Prostate gland (tissue), 2 donors: ENCODE measurements at regions not wholly inside any gene's neighbourhood (a gene's known extent, or its start where the extent isn't known, plus 50 kb on each side); places are given as distances from the start of the nearest gene placed in this dataset.

ENCODE experiments used
- DNase-seq: peaks from one replicate; pipeline ENCODE4 v3.0.0-alpha.2; 2019; ENCODE audit warnings: low spot score
- H3K27ac ChIP-seq, 2 donors: fragments of 200-600 bp; sonication (generic); 2 replicates each; pipeline ENCODE4 v1.5.1; 2017 to 2019
- H3K27me3 ChIP-seq: fragments of 200-600 bp; sonication (generic); replicated peaks from 2 replicates; pipeline ENCODE4 v1.5.1; 2019; ENCODE audit not compliant: insufficient read depth
- H3K36me3 ChIP-seq, 2 donors: fragments of 200-600 bp; sonication (generic); 1 replicate in 1 of 2; 2 replicates in 1 of 2; pipeline versions ENCODE4 v1.5.1 to v1.8.1; 2017 to 2019
- H3K4me1 ChIP-seq: fragments of 200-600 bp; sonication (generic); replicated peaks from 2 replicates; pipeline ENCODE4 v1.5.1; 2019
- H3K4me3 ChIP-seq, 2 donors: fragments of 200-600 bp; sonication (generic); 2 replicates each; pipeline ENCODE4 v1.5.1; 2017 to 2019
- H3K9me3 ChIP-seq: fragments of 200-600 bp; sonication (generic); 2 replicates; pipeline ENCODE4 v1.5.1; 2017
- CTCF ChIP-seq, 4 experiments: fragments of 200-600 bp in 2 of 4; fragments of 450-650 bp in 2 of 4; sonication (generic) in 2 of 4; IDR thresholded peaks; 1 replicate in 3 of 4; 2 replicates in 1 of 4; pipeline ENCODE4 v1.5.1; 2016 to 2019; ENCODE audit warnings: antibody characterized with exemption in 4 of 4, mild to moderate bottlenecking in 2 of 4, moderate library complexity in 2 of 4
- POLR2A ChIP-seq: fragments of 450-650 bp; IDR thresholded peaks from one replicate; pipeline ENCODE4 v1.6.1; 2016; ENCODE audit warnings: antibody characterized with exemption, mild to moderate bottlenecking
- POLR2AphosphoS5 ChIP-seq: sonication (generic); formaldehyde crosslinking; IDR thresholded peaks from one replicate; pipeline ENCODE4 v1.6.1; 2017; ENCODE audit warnings: antibody characterized with exemption
- WGBS: methylation state at CpG from one replicate; pipeline ENCODE4 v1.1.5; 2018; 5-methylcytosine and 5-hydroxymethylcytosine counted together
- intact Hi-C: fragments of 100-400 bp; cut with DNase I; formaldehyde crosslinking; loops from one replicate; pipeline ENCODE4 v1.14.2; 2022

- Histone ChIP-seq H3K27ac (no peak overlapping the region), H3K36me3 (no peaks in the 10 kb centered on the region), H3K4me3 (no peak overlapping the region), H3K9me3 (no peaks in the 10 kb centered on the region), H3K27me3 (no peaks in the 10 kb centered on the region), H3K4me1 (no peaks in the 10 kb centered on the region)
- TF ChIP-seq POLR2AphosphoS5 = no peak
- TF ChIP-seq POLR2A = no peak
- no peak for TF ChIP-seq CTCF (IDR thresholded peaks at IDR 0.05)
- 82% methylated on average over 6 of the region's 6 CpGs for WGBS
- intact Hi-C loops = no loop called here
- no peak for DNase-seq
Measured at GRCh38 chr13:29991343-29991742, 140.9 kb upstream of the UBL3 start.

DNA sequence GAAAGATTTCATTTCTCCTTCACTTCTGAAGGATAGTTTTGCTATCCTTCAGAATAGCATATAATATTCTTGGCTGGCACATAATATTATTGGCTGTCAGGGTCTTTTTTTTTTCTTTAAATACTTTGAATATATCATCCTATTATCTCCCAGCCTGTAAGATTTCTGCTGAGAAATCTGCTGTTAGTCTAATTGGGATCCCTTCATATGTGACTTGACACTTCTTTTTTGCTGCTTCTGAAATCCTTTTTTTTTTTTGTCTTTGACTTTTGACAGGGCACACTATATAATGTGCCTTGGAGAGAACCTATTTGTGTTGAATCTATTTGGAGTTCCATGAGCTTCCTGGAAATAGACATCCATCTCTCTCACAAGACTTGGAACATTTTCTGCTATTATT is 136.9 kb upstream of the UBL3 start:
- Histone ChIP-seq H3K4me3 (no peak overlapping the region), H3K4me1 (no peaks in the 10 kb centered on the region), H3K9me3 (no peaks in the 10 kb centered on the region), H3K27ac (no peak overlapping the region), H3K27me3 (no peaks in the 10 kb centered on the region), H3K36me3 (no peaks in the 10 kb centered on the region)
- DNase-seq = no peak
- TF ChIP-seq POLR2AphosphoS5 = no peak
- TF ChIP-seq POLR2A = no peak
- no peak for TF ChIP-seq CTCF (IDR thresholded peaks at IDR 0.05)
- intact Hi-C loops = no loop called here

GRCh38 chr13:29980339-29980738 is 129.9 kb upstream of the UBL3 start:
- intact Hi-C loops = no loop called here
- no peaks in the 10 kb centered on the region for H3K4me1 ChIP-seq
- no peaks in the 10 kb centered on the region for H3K9me3 ChIP-seq
- no peaks in the 10 kb centered on the region for H3K36me3 ChIP-seq
- H3K27me3 ChIP-seq = no peaks in the 10 kb centered on the region
- 63% methylated on average over 2 of the region's 2 CpGs for WGBS
- no peak overlapping the region for H3K4me3 ChIP-seq
- TF ChIP-seq CTCF (IDR thresholded peaks at IDR 0.05) (no peak), POLR2A (no peak), POLR2AphosphoS5 (no peak)
- no peak overlapping the region for H3K27ac ChIP-seq
- DNase-seq = no peak

DNA sequence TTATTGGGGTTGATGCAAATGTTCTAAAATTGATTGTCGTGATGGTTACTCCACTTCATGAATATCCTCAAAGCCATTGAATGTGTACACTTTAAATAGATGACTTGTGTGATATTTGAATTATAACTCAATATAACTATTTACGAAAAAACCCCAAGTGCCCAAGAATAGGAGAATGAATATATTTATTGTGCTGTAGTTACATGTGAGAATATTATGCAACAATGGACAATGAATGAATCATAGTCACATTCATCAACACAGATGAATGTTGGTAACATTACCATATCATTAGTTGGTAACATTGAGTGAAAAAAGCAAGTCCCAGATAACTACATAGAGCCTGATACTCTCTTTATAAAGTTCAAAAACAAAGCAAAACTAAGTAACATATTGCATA is 127.8 kb upstream of the UBL3 start:
- Histone ChIP-seq H3K9me3 (no peaks in the 10 kb centered on the region), H3K27me3 (no peaks in the 10 kb centered on the region), H3K4me3 (no peak overlapping the region), H3K27ac (no peak overlapping the region), H3K36me3 (no peaks in the 10 kb centered on the region), H3K4me1 (no peaks in the 10 kb centered on the region)
- TF ChIP-seq CTCF (IDR thresholded peaks at IDR 0.05) = no peak
- TF ChIP-seq POLR2AphosphoS5 = no peak
- no peak for TF ChIP-seq POLR2A
- intact Hi-C loops = no loop called here
- 95% methylated on average over 2 of the region's 2 CpGs for WGBS
- no peak for DNase-seq

DNA sequence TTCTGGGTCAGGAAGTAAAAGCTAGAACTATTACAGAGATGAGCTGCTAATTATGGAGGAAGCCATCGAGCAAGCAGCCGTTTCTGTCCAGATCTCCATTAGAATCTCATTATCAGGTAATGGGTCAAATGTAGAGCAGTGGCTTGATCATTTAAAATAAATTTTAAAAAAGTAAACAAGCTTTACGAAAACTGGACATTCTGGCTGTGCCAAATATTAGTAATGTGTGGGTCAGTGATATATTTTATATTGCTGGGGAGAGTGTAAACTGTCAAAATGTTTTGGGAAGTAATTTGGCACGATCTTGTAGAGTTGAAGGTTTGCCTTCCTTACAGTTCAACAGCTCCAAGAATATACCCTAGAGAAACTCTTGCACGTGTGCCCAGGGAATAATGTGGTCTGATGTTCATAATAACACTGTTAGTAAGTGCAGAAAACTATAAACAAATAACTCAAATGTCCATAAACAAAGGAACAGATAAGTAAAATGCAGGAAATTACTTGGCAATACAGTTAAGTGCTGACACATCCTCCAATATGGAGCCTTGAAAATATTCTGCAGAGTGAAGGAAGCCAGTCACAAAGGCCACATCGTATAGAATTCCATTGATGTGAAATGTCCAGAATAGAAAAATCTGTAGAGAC is 127.2 kb upstream of the UBL3 start:
- Histone ChIP-seq H3K27ac (no peak overlapping the region), H3K36me3 (no peaks in the 10 kb centered on the region), H3K4me3 (no peak overlapping the region), H3K9me3 (no peaks in the 10 kb centered on the region), H3K27me3 (no peaks in the 10 kb centered on the region), H3K4me1 (no peaks in the 10 kb centered on the region)
- intact Hi-C loops = no loop called here
- no peak for DNase-seq
- 63% methylated on average over 6 of the region's 6 CpGs for whole genome bisulfite sequencing
- TF ChIP-seq CTCF (IDR thresholded peaks at IDR 0.05) = no peak
- TF ChIP-seq POLR2A = no peak
- no peak for TF ChIP-seq POLR2AphosphoS5
